ENCODE measurements at regions not wholly inside any gene's neighbourhood (a gene's known extent, or its start where the extent isn't known, plus 50 kb on each side); places are given as distances from the start of the nearest gene placed in this dataset.

DNA sequence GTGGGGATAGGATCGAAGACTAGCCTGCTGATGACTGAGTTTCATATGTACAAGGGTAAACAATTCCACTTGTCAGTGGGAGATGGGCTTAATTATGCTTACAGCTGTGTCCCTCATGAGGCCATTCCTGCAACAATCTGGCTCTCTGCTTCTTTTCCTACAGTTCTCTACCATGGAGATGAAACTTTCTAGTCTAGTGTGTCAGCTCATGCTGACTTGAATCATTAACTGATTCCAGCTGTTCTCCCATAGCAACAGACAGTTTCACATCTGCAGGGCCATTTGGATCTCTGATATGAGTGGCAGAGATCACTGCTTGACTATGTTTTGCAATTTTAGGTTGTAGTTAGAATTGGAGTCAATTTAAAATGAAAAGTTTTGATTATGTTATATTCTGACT, 1251.7 kb upstream of the RAG2 start (continued):
- TF ChIP-seq, protein P1, sequence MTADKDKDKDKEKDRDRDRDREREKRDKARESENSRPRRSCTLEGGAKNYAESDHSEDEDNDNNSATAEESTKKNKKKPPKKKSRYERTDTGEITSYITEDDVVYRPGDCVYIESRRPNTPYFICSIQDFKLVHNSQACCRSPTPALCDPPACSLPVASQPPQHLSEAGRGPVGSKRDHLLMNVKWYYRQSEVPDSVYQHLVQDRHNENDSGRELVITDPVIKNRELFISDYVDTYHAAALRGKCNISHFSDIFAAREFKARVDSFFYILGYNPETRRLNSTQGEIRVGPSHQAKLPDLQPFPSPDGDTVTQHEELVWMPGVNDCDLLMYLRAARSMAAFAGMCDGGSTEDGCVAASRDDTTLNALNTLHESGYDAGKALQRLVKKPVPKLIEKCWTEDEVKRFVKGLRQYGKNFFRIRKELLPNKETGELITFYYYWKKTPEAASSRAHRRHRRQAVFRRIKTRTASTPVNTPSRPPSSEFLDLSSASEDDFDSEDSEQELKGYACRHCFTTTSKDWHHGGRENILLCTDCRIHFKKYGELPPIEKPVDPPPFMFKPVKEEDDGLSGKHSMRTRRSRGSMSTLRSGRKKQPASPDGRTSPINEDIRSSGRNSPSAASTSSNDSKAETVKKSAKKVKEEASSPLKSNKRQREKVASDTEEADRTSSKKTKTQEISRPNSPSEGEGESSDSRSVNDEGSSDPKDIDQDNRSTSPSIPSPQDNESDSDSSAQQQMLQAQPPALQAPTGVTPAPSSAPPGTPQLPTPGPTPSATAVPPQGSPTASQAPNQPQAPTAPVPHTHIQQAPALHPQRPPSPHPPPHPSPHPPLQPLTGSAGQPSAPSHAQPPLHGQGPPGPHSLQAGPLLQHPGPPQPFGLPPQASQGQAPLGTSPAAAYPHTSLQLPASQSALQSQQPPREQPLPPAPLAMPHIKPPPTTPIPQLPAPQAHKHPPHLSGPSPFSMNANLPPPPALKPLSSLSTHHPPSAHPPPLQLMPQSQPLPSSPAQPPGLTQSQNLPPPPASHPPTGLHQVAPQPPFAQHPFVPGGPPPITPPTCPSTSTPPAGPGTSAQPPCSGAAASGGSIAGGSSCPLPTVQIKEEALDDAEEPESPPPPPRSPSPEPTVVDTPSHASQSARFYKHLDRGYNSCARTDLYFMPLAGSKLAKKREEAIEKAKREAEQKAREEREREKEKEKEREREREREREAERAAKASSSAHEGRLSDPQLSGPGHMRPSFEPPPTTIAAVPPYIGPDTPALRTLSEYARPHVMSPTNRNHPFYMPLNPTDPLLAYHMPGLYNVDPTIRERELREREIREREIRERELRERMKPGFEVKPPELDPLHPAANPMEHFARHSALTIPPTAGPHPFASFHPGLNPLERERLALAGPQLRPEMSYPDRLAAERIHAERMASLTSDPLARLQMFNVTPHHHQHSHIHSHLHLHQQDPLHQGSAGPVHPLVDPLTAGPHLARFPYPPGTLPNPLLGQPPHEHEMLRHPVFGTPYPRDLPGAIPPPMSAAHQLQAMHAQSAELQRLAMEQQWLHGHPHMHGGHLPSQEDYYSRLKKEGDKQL (CRISPR knock-in tag; IDR thresholded peaks at IDR 0.05; ENCODE audit: low read depth), result no peak
- TF ChIP-seq FOXJ3 (CRISPR knock-in tag; IDR thresholded peaks at IDR 0.05; ENCODE audit: borderline replicate concordance) (no peak), CHCHD3 (CRISPR knock-in tag; IDR thresholded peaks at IDR 0.05) (no peak), ZNF225 (CRISPR knock-in tag; IDR thresholded peaks at IDR 0.05) (no peak), SP2 (CRISPR knock-in tag; IDR thresholded peaks at IDR 0.05) (no peak), CAMTA2 (CRISPR knock-in tag; IDR thresholded peaks at IDR 0.05; ENCODE audit: borderline replicate concordance) (no peak), FOXP1 (IDR thresholded peaks at IDR 0.05) (no peak), FOXP1 (CRISPR knock-in tag; IDR thresholded peaks at IDR 0.05) (no peak), ZNF678 (CRISPR knock-in tag; IDR thresholded peaks at IDR 0.05) (no peak), GTF2F1 (IDR thresholded peaks at IDR 0.05; ENCODE audit: low read length) (no peak), EHMT2 (IDR thresholded peaks at IDR 0.05; ENCODE audit: borderline replicate concordance, low read depth, low read length) (no peak), FOSL2 (CRISPR knock-in tag; IDR thresholded peaks at IDR 0.05) (no peak)
- TF ChIP-seq, protein P2, sequence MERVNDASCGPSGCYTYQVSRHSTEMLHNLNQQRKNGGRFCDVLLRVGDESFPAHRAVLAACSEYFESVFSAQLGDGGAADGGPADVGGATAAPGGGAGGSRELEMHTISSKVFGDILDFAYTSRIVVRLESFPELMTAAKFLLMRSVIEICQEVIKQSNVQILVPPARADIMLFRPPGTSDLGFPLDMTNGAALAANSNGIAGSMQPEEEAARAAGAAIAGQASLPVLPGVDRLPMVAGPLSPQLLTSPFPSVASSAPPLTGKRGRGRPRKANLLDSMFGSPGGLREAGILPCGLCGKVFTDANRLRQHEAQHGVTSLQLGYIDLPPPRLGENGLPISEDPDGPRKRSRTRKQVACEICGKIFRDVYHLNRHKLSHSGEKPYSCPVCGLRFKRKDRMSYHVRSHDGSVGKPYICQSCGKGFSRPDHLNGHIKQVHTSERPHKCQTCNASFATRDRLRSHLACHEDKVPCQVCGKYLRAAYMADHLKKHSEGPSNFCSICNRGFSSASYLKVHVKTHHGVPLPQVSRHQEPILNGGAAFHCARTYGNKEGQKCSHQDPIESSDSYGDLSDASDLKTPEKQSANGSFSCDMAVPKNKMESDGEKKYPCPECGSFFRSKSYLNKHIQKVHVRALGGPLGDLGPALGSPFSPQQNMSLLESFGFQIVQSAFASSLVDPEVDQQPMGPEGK (CRISPR knock-in tag; IDR thresholded peaks at IDR 0.05), result no peak
- TF ChIP-seq, protein P3, sequence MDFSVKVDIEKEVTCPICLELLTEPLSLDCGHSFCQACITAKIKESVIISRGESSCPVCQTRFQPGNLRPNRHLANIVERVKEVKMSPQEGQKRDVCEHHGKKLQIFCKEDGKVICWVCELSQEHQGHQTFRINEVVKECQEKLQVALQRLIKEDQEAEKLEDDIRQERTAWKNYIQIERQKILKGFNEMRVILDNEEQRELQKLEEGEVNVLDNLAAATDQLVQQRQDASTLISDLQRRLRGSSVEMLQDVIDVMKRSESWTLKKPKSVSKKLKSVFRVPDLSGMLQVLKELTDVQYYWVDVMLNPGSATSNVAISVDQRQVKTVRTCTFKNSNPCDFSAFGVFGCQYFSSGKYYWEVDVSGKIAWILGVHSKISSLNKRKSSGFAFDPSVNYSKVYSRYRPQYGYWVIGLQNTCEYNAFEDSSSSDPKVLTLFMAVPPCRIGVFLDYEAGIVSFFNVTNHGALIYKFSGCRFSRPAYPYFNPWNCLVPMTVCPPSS (IDR thresholded peaks at IDR 0.05), result no peak
- TF ChIP-seq, protein P4, sequence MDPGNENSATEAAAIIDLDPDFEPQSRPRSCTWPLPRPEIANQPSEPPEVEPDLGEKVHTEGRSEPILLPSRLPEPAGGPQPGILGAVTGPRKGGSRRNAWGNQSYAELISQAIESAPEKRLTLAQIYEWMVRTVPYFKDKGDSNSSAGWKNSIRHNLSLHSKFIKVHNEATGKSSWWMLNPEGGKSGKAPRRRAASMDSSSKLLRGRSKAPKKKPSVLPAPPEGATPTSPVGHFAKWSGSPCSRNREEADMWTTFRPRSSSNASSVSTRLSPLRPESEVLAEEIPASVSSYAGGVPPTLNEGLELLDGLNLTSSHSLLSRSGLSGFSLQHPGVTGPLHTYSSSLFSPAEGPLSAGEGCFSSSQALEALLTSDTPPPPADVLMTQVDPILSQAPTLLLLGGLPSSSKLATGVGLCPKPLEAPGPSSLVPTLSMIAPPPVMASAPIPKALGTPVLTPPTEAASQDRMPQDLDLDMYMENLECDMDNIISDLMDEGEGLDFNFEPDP (CRISPR knock-in tag; conservative IDR thresholded peaks at IDR 0.05), result no peak
- TF ChIP-seq, protein P5, sequence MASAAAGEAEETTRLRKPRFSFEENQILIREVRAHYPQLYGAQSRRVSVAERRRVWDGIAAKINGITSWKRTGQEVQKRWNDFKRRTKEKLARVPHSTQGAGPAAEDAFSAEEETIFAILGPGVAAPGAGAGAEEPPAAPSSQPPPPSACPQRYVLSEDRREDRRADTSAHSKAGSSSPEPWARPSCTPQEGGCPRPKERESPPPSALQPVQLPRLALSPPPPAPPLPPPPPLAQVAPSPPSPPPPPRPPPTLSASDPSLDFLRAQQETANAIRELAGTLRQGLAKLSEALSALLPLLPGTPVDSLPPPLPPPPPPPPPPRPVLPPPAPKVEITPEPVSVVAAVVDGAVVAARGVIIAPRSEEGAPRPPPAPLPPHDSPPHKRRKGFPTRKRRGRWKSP (CRISPR knock-in tag; IDR thresholded peaks at IDR 0.05), result no peak

All from HepG2 (cell line).